ENCODE measurements at regions not wholly inside any gene's neighbourhood (a gene's known extent, or its start where the extent isn't known, plus 50 kb on each side); places are given as distances from the start of the nearest gene placed in this dataset.
"Not testable (repeated sequence)": the region's sequence is repeated elsewhere in the genome, so short reads cannot be mapped to it uniquely, and the experiment has no call there.

DNA sequence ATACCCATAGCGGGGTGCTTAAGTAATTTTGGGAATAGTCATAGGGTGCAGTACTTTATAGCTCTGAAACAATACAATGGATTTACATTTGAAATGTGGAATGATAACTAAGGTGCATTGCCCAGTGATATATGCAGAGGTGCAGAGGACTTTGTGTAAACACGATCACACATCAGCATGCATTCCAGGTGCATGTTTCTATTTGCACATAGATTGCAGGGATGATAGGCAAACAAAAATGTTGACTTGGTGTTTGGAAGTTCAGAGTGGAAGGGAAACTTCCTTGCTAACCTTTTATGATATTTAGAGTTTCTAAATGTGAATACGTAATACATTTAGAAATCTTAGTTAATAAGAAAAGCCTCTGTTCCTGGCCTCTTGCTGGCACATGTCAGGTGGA lies 941.5 kb downstream of the TUBA3C start:
- DNase-seq (ENCODE audit: low spot score) = not testable (repeated sequence)

GRCh38 chr13:18238586-18238985 lies 943.0 kb downstream of the TUBA3C start:
- DNase-seq (ENCODE audit: low spot score) = not testable (repeated sequence)

- DNase-seq (ENCODE audit: low spot score) = no peak
Measured at GRCh38 chr13:18236528-18236815, 945.2 kb downstream of the TUBA3C start.

- DNase-seq (ENCODE audit: low spot score) = no peak
Measured at GRCh38 chr13:18235756-18236527, 945.7 kb downstream of the TUBA3C start.

DNA sequence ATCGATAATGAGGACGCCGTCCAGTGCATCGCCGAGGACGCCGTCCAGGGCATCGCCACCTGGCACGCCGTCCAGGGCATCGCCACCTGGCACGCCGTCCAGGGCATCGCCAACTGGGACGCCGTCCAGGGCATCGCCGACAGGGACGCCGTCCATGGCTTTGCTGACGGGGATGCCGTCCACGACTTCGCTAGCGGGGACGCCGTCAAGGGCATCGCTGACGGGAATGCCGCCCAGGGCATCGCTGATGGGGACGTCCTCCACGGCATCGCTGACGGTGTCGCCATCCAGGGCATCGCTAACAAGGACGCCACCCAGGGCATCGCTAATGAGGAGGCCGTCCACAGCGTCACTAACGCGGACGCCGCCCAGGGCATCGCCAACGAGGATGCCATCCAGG lies 946.5 kb downstream of the TUBA3C start:
- DNase-seq (ENCODE audit: low spot score) = no peak

GRCh38 chr13:18234451-18234850 lies 947.2 kb downstream of the TUBA3C start:
- not testable (repeated sequence) for DNase-seq (ENCODE audit: low spot score)

- no peak for DNase-seq (ENCODE audit: low spot score)
Measured at GRCh38 chr13:18233783-18234299, 947.8 kb downstream of the TUBA3C start.

DNA sequence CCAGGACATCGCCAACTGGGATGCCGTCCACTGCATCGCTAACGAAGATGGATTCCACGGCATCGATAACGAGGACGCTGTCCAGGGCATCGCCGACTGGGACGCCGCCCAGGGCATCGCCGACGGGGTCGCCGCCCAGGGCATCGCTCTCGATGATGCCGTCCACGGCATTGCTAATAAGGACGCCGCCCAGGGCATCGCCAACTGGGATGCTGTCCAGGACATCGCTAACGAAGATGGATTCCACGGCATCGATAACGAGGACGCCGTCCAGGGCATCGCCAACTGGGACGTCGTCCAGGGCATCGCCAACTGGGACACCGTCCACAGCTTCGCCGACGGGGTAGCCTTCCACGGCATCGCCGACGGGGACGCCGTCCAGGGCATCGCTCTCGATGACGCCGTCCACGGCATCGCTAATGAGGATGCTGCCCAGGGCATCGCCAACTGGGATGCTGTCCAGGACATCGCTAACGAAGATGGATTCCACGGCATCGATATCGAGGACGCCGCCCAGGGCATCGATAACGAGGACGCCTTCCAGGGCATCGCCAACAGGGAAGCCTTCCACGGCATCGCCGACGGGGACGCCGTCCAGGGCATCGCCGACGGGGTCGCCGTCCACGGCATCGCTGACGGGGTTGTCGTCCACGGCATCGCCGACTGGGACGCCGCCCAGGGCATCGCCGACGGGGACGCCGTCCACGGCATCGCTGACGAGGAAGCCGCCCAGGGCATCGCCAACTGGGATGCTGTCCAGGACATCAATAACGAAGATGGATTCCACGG lies 948.4 kb downstream of the TUBA3C start:
- no peak for DNase-seq (ENCODE audit: low spot score)

- DNase-seq (ENCODE audit: low spot score) = no peak
Measured at GRCh38 chr13:18232298-18232993, 949.2 kb downstream of the TUBA3C start.

GRCh38 chr13:18224411-18224810 lies 957.2 kb downstream of the TUBA3C start:
- not testable (repeated sequence) for DNase-seq (ENCODE audit: low spot score)

DNA sequence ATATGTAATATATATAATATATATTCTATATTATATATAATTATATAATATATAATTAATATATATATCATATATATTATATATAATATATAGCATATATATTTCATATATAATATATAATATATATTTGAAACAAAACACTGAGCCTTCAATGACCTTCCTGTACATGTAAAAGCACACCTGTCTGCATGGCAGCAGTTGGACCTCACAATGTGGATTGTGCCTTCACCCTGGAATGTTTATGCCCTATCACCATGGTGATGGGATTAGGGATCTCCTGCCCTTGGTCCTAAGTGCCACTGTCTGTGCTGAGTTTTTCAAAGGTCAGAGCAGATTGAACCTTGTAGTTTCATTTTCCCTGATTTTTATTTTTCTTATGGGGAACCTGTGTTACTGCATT lies 966.9 kb downstream of the TUBA3C start:
- DNase-seq (ENCODE audit: low spot score) = not testable (repeated sequence)

- DNase-seq (ENCODE audit: low spot score) = not testable (repeated sequence)
Measured at GRCh38 chr13:18213511-18213910, 968.1 kb downstream of the TUBA3C start.

- peak; percentile 10 for DNase-seq (ENCODE audit: low spot score)
Measured at GRCh38 chr13:18212873-18213272, 968.8 kb downstream of the TUBA3C start.

- peak; percentile 51 for DNase-seq (ENCODE audit: low spot score)
Measured at GRCh38 chr13:18211752-18212560, 969.7 kb downstream of the TUBA3C start.

GRCh38 chr13:18204614-18205178 lies 976.9 kb downstream of the TUBA3C start:
- not testable (repeated sequence) for DNase-seq (ENCODE audit: low spot score)

DNA sequence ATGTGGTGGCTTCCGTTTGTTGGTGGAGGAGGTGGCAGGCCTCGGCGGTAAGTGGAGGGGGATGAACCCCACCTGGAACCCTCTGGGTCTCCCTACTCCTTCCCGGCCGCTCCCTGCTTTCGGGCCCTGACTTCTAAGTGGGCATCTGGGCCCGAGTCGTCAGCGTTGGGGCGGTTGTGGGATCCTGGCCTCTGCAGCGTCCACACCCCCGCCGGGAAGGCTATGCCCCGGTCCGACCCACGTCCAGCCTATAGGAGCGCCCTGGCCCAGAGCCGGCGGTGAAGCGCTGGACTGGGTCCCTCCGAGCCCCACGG lies 986.3 kb downstream of the TUBA3C start:
- DNase-seq (ENCODE audit: low spot score) = not testable (repeated sequence)

DNA sequence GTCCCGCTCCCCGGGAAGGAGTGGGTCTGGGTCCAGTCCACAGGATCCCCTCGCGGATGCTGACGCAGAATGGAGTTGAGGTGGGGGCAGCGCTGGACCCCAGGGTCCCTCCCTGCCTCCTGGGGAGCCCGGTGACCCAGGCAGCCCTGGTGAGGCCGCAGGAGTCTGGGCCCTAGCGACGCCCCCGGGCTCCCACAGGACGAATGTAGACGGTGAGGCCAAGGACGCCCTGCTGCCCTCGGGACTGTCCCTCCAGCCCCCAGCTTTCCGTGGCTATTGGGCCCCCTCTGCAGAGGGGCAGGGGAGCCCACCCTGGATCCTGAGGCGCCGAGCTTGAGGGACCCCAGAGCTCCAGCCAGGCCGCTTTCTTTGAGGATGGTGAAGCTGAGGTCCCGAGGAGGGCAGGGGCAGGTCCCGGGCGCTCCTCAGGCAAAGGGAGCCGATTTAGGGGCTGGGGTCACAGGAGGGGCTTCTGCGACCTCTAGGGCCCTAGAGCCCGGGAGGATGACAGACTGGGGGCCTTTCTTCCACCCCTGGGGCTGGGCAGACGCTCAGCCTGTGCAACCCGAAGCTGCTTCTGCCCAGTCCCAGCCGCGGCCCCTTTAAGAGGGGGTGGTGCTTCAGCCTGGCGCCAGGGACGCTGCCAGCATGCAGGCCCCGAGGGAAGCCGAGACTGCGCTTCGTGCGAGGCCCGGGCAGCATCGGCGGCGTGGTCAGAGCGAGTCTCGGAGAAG lies 986.8 kb downstream of the TUBA3C start:
- not testable (repeated sequence) for DNase-seq (ENCODE audit: low spot score)

DNA sequence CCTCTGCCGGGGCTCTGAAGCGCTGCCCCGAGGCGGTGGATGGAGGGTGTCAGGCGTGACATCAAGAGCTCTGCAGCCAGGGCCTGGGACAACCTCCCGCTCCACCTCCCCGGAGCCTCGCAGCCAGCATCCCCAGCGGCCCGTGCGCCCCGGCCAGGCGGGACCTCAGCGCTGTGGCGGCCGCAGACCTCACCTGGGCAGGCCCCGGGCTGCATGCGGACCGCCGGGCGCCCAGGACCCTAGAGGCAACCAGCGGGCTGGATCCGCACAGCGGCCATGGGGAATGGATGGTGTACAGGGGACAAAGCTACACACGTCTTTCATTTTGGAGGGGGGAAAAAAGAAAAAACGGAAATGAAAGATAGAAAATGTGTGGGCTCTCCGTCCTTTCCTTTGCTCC lies 987.5 kb downstream of the TUBA3C start:
- DNase-seq (ENCODE audit: low spot score) = not testable (repeated sequence)
